ENCODE measurements at regions not wholly inside any gene's neighbourhood (a gene's known extent, or its start where the extent isn't known, plus 50 kb on each side); places are given as distances from the start of the nearest gene placed in this dataset.

GRCh38 chr4:137804906-137805495 lies 272.7 kb upstream of the PCDH18 start:
- TF ChIP-seq NR2C2 (IDR thresholded peaks at IDR 0.05; ENCODE audit: borderline replicate concordance, control insufficient read depth, insufficient read length, low read depth) (no peak), FOXM1 (IDR thresholded peaks at IDR 0.05; ENCODE audit: low read depth, low read length) (no peak), CEBPB (IDR thresholded peaks at IDR 0.05; ENCODE audit: borderline replicate concordance in 1 of 2, low read depth in 2 of 2, low read length in 2 of 2) (no peak), CREB1 (IDR thresholded peaks at IDR 0.05; ENCODE audit: low read depth) (no peak), RELA (IDR thresholded peaks at IDR 0.05; ENCODE audit: borderline replicate concordance, partially characterized antibody) (no peak), POLR2A (IDR thresholded peaks at IDR 0.05; ENCODE audit: low read depth, low read length) (no peak), POLR2AphosphoS5 (IDR thresholded peaks at IDR 0.05; ENCODE audit: low read length) (no peak)
- TF ChIP-seq, protein P1, sequence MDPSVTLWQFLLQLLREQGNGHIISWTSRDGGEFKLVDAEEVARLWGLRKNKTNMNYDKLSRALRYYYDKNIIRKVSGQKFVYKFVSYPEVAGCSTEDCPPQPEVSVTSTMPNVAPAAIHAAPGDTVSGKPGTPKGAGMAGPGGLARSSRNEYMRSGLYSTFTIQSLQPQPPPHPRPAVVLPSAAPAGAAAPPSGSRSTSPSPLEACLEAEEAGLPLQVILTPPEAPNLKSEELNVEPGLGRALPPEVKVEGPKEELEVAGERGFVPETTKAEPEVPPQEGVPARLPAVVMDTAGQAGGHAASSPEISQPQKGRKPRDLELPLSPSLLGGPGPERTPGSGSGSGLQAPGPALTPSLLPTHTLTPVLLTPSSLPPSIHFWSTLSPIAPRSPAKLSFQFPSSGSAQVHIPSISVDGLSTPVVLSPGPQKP (IDR thresholded peaks at IDR 0.05; ENCODE audit: low read depth, low read length), result no peak
- TF ChIP-seq, protein P2, sequence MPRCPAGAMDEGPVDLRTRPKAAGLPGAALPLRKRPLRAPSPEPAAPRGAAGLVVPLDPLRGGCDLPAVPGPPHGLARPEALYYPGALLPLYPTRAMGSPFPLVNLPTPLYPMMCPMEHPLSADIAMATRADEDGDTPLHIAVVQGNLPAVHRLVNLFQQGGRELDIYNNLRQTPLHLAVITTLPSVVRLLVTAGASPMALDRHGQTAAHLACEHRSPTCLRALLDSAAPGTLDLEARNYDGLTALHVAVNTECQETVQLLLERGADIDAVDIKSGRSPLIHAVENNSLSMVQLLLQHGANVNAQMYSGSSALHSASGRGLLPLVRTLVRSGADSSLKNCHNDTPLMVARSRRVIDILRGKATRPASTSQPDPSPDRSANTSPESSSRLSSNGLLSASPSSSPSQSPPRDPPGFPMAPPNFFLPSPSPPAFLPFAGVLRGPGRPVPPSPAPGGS (IDR thresholded peaks at IDR 0.05; ENCODE audit: borderline replicate concordance, insufficient read depth, low read depth, low read length, poor library complexity, severe bottlenecking), result no peak
- TF ChIP-seq, protein P3, sequence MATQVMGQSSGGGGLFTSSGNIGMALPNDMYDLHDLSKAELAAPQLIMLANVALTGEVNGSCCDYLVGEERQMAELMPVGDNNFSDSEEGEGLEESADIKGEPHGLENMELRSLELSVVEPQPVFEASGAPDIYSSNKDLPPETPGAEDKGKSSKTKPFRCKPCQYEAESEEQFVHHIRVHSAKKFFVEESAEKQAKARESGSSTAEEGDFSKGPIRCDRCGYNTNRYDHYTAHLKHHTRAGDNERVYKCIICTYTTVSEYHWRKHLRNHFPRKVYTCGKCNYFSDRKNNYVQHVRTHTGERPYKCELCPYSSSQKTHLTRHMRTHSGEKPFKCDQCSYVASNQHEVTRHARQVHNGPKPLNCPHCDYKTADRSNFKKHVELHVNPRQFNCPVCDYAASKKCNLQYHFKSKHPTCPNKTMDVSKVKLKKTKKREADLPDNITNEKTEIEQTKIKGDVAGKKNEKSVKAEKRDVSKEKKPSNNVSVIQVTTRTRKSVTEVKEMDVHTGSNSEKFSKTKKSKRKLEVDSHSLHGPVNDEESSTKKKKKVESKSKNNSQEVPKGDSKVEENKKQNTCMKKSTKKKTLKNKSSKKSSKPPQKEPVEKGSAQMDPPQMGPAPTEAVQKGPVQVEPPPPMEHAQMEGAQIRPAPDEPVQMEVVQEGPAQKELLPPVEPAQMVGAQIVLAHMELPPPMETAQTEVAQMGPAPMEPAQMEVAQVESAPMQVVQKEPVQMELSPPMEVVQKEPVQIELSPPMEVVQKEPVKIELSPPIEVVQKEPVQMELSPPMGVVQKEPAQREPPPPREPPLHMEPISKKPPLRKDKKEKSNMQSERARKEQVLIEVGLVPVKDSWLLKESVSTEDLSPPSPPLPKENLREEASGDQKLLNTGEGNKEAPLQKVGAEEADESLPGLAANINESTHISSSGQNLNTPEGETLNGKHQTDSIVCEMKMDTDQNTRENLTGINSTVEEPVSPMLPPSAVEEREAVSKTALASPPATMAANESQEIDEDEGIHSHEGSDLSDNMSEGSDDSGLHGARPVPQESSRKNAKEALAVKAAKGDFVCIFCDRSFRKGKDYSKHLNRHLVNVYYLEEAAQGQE (IDR thresholded peaks at IDR 0.05; ENCODE audit: low read depth, low read length), result no peak
- TF ChIP-seq, protein P4, sequence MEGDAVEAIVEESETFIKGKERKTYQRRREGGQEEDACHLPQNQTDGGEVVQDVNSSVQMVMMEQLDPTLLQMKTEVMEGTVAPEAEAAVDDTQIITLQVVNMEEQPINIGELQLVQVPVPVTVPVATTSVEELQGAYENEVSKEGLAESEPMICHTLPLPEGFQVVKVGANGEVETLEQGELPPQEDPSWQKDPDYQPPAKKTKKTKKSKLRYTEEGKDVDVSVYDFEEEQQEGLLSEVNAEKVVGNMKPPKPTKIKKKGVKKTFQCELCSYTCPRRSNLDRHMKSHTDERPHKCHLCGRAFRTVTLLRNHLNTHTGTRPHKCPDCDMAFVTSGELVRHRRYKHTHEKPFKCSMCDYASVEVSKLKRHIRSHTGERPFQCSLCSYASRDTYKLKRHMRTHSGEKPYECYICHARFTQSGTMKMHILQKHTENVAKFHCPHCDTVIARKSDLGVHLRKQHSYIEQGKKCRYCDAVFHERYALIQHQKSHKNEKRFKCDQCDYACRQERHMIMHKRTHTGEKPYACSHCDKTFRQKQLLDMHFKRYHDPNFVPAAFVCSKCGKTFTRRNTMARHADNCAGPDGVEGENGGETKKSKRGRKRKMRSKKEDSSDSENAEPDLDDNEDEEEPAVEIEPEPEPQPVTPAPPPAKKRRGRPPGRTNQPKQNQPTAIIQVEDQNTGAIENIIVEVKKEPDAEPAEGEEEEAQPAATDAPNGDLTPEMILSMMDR (IDR thresholded peaks at IDR 0.05 in 2 of 3, conservative IDR thresholded peaks at IDR 0.05 in 1 of 3; ENCODE audit: control insufficient read depth in 2 of 3, extremely low read depth in 1 of 3, insufficient read depth in 1 of 3, low read depth in 3 of 3, low read length in 3 of 3), result no peak

Data from GM12878 (cell line).